Activated T-helper 1 cell treated with Interleukin-2 at 50 U/mL for 16 hours (primary cell): ENCODE measurements at regions not wholly inside any gene's neighbourhood (a gene's known extent, or its start where the extent isn't known, plus 50 kb on each side); places are given as distances from the start of the nearest gene placed in this dataset.

Source experiments
- DNase-seq: peaks from one replicate; pipeline ENCODE4 v3.0.0-alpha.2; 2020; ENCODE audit warnings: low read depth

DNA sequence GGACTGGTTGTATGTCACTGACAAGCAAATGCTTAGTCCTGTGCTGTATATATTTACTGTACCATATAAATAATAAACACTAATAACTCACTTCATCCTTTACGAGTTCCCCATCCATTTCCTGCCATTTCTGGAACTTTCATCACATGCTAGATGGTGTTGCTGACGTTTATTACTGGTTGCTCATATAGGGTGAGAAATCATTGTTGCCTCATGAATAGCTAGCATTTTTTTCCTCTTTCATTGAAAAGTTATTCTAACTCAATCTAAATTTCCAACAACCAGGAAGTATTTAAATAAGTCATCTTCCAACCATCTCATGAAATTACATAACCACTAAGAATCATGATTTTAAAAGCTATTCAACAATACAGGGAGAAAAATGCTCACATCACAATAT is 88.6 kb upstream of the RCN1 start:
- DNase-seq, result no peak

DNA sequence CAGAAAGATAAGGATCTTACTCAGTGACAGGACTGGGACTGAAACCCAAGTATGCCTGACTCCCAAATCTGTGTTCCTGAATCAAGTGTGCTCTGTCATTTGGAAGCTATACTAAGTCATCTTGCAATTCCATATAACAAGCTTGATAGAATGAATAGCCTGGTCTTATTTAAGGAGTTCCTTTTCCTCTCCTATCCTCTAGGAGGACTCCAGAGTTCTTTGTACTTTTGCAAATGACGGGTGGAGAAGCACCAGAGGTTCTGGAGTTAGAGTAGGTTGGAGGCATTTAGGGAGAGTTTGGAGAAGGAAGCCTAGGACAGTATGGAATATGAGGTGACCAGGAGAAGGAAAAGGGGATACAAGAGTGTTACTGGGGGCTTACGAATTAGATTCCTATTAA is 92.9 kb upstream of the RCN1 start:
- DNase-seq, result no peak

- no peak for DNase-seq
These were observed 94.6 kb upstream of the RCN1 start for GRCh38 chr11:31996159-31996881.

DNA sequence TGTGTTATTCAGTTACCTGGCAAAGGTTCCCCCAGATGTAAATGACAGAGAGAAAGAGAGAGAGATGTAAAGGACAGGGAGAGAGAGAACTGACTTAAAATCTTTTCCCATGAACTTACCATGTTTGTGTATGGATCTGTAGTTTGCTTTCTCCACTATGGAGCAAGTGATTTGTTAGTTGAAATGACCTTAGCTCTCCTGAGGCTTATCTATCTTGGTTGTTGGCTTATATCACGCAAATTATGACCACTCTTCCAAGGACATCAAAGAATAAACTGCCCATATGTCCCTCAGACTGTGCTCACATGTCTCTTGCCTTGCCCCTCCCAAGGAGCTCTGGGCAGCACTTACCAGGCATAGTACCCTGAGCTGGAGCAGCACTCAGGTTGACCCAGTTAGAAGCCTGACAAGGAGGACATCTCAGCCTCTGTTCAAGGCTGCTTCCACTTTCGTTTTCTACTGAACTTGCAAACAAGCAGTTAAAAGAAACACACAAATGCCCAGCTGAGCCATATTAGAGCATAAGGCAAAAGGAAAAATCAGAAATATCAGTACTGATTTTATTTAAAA is 95.3 kb upstream of the RCN1 start:
- DNase-seq, result no peak

- no peak for DNase-seq
These were observed 95.8 kb upstream of the RCN1 start for GRCh38 chr11:31995032-31995431.

DNA sequence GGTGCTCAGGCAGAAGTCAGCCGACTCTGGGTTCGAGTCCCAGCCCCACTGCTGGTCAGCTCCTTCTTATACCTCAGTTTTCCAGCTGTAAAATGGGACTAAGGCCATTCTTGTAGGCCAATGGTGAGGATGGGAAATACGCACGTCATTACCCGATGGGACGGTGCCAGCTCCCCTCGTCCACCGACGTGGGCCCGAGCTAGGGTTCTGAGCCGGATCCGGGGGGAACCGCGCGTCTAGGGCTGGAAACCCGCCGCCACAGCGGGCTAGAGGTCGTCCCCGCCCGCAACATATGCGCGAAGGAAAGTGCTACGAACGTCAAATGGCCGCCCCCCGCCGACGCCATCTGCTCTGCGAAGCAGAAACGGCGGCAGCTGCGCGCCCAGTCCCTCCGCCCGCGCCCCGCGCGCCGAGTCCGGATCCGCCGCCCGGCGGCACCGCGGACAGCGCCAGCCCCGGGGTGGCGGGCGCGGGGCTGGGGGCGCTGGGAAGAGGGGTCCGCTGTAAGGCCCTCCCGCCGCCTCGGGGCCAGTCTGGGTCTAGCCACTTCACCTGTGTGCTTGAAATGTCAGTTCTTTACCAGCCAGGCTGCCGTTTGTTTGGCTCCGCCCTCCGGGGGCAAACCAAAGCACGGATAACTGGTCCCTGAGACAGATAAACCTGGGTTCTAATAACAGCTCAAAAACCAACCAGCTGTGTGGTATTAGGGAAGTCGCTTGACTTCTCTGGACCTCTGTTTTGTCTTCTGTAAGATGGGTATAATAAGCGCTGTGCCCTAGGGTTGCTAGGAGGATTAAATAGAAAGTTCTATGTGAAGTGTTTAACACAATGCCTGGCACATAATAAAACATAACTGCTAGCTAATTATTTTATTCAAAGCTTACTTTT is 103.5 kb upstream of the RCN1 start:
- DNase-seq, result no peak

- no peak for DNase-seq
These were observed 104.5 kb upstream of the RCN1 start for GRCh38 chr11:31986201-31986889.

- no peak for DNase-seq
These were observed 109.4 kb upstream of the RCN1 start for GRCh38 chr11:31981457-31981856.

- DNase-seq, result no peak
These were observed 113.5 kb upstream of the RCN1 start for GRCh38 chr11:31977343-31977742.

GRCh38 chr11:31974366-31975136 is 116.3 kb upstream of the RCN1 start:
- DNase-seq, result no peak

DNA sequence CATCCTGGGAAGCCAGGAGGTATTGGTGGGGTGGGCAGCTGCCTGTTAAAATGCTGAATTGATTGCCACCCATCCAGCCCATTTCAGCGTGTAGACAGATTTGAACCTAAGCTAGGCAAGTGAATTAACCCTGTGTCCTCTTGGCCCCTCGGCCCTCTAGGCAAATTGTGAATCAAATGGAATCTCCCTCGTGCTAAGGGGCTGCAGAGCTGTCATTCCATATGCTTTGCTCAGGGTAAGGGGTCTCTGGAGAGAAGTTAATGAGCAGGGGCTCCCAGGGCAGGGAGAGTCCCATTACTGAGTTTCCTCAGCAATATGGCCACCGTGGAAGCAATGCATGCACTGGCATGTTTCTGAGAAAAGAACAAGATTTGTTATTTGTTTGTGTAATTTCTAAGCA is 117.7 kb upstream of the RCN1 start:
- no peak for DNase-seq

DNA sequence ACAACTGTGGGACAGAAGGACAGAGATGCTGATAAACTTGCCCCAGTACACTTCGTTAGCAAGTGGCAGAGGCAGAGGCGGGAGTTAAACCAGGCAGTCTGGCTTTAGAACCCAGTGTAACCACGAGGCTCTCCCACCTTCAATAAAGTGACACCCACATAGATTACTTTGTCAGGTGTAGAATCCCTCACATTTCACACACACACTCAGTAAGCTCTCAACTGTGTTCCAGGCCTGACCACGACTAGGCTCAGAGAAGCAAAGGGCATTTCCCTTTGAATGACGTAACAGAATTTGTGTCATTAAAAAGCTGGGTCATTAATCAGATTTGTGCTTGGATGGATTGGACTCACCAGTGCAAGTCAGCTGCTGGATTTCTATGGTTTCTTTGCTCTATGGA is 118.3 kb upstream of the RCN1 start:
- no peak for DNase-seq

DNA sequence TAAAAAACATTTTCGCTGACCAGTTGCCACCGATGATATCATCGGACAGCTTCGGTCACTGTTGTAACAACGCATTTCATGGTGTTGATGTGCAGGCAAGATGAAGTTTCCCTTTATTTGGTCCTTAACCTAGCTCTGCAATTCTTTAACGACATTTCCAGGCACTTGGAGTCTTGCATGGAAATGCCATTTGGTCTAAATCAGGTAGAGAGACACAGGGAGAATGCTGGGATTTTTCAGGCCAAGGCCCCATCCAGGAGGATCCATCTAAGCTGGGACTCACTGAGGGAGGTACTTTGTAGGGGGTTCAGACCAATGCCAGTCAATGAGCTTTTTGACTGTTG is 121.5 kb upstream of the RCN1 start:
- no peak for DNase-seq

DNA sequence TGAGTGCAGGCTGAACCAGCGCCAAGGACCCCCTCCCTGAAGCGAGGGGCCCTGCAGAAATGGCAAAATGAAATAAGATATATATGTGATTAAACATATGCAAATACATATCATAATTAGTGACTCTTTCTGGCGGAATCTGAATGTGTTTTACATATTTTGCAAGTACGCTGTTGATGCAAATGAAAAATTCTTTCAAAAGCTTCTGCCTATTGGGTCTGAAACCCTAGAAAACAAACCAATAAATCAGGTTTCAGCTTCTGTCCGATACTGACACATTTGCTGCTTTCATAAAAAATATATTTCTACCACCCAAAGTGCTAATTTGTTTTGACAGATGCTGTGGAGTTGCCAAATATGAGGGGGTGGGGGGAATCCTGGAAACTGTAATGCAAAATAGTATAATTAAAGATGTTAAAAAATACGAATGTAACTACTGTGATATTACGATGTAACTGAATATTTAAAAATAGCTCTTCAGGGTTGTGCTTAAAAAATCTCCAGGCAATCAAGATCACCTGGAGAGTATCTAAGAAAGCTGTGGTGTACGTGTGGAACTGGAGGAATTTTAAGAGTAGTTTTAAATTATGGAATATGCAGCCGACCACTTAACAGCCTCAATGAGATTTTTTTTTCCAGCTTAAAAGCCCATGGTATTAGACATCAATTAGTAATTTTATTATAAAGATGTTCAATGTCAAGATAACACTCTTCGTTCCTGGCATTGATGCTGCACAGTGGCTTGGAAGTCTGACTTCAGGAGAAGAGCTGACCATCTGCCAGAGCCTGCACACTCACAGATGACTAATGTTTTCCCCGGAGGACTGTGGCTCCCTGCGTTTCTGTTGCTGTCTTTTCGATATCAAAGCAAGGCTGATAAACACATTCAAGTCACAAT is 122.2 kb upstream of the RCN1 start:
- DNase-seq, result no peak

GRCh38 chr11:31967404-31968130 is 123.3 kb upstream of the RCN1 start:
- no peak for DNase-seq

DNA sequence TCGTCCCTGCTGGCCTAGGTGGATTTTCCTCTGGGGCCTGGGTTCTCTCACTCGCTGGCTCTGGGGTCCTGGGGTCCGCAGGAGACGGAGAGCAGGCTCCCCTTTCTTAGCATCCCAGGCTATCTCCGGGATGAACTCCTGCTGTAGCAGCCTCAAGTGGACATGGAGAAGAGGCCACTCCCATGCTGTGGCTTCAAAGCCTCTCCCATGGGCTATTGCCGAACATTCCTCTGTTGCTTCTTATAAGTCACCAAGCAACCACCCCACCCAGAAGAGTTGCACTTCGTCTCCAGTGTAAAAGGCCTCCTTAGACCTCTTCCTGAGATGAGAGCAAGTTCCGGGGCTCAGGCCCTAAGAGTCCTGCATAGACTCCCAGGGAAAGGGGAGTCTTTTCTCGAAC is 124.0 kb upstream of the RCN1 start:
- DNase-seq, result no peak

- DNase-seq, result no peak
These were observed 126.7 kb upstream of the RCN1 start for GRCh38 chr11:31964181-31964580.

- no peak for DNase-seq
These were observed 130.7 kb upstream of the RCN1 start for GRCh38 chr11:31960126-31960525.

DNA sequence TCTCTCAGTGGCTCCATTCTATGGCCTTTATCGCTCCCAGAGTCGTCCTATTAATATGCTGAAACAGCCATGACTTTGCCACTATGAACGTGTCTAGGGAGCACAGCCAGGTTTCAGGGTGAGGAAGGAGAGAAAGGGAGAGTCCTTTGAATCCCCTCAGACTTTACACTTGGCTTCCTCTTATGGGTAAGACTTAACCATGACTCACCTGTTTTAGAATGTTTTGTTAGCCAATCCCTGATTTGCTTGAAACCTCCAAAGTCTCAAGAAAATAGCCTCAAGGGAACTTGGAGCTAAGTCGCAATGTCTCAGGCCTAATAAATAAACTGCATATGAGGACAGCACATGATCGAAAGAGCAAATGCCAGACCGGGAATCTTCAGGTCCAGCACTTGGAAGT is 131.2 kb upstream of the RCN1 start:
- DNase-seq, result no peak

- peak; percentile 1 for DNase-seq
These were observed 132.7 kb upstream of the RCN1 start for GRCh38 chr11:31958076-31958735.
